Colonic mucosa (tissue), 4 donors: ENCODE measurements at regions not wholly inside any gene's neighbourhood (a gene's known extent, or its start where the extent isn't known, plus 50 kb on each side); places are given as distances from the start of the nearest gene placed in this dataset.

ENCODE experiments used
- DNase-seq: peaks from one replicate; pipeline ENCODE4 v3.0.0-alpha.2; 2020
- H3K27ac ChIP-seq: fragments of 200-600 bp; one replicate; pipeline ENCODE4 v1.8.0; 2021
- H3K27me3 ChIP-seq: fragments of 200-600 bp; one replicate; pipeline ENCODE4 v1.8.0; 2021
- H3K36me3 ChIP-seq: fragments of 200-600 bp; one replicate; pipeline ENCODE4 v1.8.0; 2021
- H3K4me1 ChIP-seq: fragments of 200-600 bp; one replicate; pipeline ENCODE4 v1.8.0; 2021; ENCODE audit warnings: mild to moderate bottlenecking
- H3K4me3 ChIP-seq: fragments of 200-600 bp; one replicate; pipeline ENCODE4 v1.8.0; 2021
- H3K9ac ChIP-seq, 2 donors: one replicate each; pipeline ENCODE4 v1.7.0; 2013; ENCODE audit warnings: control low read depth in 2 of 2, low read depth in 2 of 2, low read length in 2 of 2
- H3K9me3 ChIP-seq: fragments of 200-600 bp; one replicate; pipeline ENCODE4 v1.8.0; 2021
- intact Hi-C: fragments of 100-400 bp; cut with DNase I; formaldehyde crosslinking; loops from one replicate; pipeline ENCODE4 v1.14.1; 2022
- TF ChIP-seq, protein P1 (sequence below): fragments of 200-600 bp; IDR thresholded peaks from one replicate; pipeline ENCODE4 v1.8.0; 2022; ENCODE audit warnings: antibody characterized with exemption, mild to moderate bottlenecking
- donor health status: healthy.
- donor health status: DM: no; HTN: no; CAD: no.
- donor health status: DM: no; HTN: no; CAD: no.

DNA sequence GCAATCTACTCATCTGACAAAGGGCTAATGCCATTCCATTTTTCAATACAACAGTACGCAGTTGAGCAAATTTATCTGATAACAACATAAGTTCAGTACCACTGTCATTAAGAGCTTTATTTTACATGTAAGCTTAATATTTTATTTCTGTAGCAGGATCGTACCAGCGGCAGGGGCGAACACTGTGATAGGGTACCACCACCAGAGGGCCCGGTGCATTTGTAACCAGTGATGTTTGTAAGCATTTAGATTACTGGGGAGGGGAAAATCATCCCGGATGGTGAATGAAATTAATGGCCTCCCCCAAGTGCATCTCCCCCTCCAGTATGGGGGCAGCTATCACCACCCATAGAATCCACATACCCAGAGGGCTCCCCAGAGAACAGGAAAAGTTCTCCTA lies 179.0 kb downstream of the ADGRA3 start:
- Histone ChIP-seq H3K27ac (no peak overlapping the region), H3K9me3 (no peaks in the 10 kb centered on the region), H3K36me3 (no peaks in the 10 kb centered on the region), H3K4me1 (no peaks in the 10 kb centered on the region), H3K9ac (no peak overlapping the region), H3K27me3 (no peaks in the 10 kb centered on the region), H3K4me3 (no peak overlapping the region)
- intact Hi-C loops, result no loop called here
- TF ChIP-seq, protein P1, sequence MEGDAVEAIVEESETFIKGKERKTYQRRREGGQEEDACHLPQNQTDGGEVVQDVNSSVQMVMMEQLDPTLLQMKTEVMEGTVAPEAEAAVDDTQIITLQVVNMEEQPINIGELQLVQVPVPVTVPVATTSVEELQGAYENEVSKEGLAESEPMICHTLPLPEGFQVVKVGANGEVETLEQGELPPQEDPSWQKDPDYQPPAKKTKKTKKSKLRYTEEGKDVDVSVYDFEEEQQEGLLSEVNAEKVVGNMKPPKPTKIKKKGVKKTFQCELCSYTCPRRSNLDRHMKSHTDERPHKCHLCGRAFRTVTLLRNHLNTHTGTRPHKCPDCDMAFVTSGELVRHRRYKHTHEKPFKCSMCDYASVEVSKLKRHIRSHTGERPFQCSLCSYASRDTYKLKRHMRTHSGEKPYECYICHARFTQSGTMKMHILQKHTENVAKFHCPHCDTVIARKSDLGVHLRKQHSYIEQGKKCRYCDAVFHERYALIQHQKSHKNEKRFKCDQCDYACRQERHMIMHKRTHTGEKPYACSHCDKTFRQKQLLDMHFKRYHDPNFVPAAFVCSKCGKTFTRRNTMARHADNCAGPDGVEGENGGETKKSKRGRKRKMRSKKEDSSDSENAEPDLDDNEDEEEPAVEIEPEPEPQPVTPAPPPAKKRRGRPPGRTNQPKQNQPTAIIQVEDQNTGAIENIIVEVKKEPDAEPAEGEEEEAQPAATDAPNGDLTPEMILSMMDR, result no peak
- no peak for DNase-seq

DNA sequence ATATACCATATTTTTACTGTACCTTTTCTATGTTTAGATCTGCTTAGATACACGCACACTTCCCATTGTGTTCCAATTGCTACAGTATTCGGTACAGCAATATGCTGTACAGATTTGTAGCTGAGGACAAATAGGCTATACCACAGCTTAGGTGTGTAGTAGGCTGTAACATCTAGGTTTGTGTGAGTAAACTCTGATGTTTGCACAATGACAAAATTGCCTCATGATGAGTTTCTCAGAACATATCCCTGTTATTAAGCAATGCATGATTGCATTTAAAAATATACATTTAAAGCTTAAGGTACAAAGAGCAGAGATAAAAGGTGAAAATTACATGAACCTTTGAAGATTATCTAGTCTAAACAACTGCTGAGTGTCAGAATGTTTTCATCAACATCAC lies 181.7 kb downstream of the ADGRA3 start:
- H3K4me1 ChIP-seq, result no peaks in the 10 kb centered on the region
- no peak overlapping the region for H3K4me3 ChIP-seq
- H3K9ac ChIP-seq, result no peak overlapping the region
- H3K27me3 ChIP-seq, result no peaks in the 10 kb centered on the region
- H3K27ac ChIP-seq, result no peak overlapping the region
- no peak for DNase-seq
- TF ChIP-seq, protein P1, result no peak
- H3K9me3 ChIP-seq, result no peaks in the 10 kb centered on the region
- H3K36me3 ChIP-seq, result no peaks in the 10 kb centered on the region
- intact Hi-C loops, result no loop called here

DNA sequence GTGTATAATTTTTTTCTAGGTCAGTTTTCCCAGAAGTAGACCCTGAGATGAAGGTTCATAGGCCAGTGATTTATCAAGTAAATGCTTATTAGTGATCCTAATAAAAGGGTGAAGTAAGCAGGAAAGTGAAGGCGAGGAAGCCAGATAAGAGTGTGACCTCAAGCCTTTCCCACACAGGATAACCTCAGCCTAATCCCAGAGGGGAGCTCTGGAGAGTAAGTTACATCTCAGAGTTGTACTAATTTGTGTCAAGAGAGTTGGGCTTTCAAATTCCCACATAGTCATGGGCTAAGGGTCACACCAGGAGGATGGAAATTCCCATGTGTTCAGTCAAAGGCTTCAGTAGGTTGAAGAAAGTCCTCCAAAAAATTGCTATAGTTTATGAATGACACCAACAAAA lies 191.4 kb downstream of the ADGRA3 start:
- TF ChIP-seq, protein P1, result no peak
- H3K4me3 ChIP-seq, result no peak overlapping the region
- no peaks in the 10 kb centered on the region for H3K36me3 ChIP-seq
- no peak for DNase-seq
- no peak overlapping the region for H3K27ac ChIP-seq
- H3K9ac ChIP-seq, result no peak overlapping the region
- no peaks in the 10 kb centered on the region for H3K4me1 ChIP-seq
- H3K9me3 ChIP-seq, result no peaks in the 10 kb centered on the region
- intact Hi-C loops, result no loop called here
- no peaks in the 10 kb centered on the region for H3K27me3 ChIP-seq

DNA sequence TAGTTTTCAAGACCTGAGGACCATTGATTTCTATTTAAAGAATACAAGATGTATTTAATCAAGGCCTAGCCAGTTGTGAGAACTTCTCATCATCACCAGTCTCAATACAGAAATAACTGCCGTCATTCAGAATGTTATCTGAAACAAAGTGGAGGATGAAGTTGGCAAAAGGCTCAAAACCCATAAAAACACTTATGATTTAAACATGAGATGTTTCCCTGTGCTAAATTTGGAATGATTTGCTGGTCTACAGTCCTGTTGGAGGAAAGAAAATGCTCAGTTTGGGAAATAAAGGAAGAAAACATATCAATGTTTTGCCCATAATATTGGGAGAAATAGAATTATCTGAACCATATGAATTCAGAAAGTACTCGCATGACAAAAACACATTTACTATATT lies 192.2 kb downstream of the ADGRA3 start:
- intact Hi-C loops, result no loop called here
- no peaks in the 10 kb centered on the region for H3K27me3 ChIP-seq
- no peak overlapping the region for H3K4me3 ChIP-seq
- no peaks in the 10 kb centered on the region for H3K4me1 ChIP-seq
- no peaks in the 10 kb centered on the region for H3K36me3 ChIP-seq
- no peak overlapping the region for H3K27ac ChIP-seq
- no peak overlapping the region for H3K9ac ChIP-seq
- no peaks in the 10 kb centered on the region for H3K9me3 ChIP-seq
- no peak for DNase-seq
- TF ChIP-seq, protein P1, result no peak

DNA sequence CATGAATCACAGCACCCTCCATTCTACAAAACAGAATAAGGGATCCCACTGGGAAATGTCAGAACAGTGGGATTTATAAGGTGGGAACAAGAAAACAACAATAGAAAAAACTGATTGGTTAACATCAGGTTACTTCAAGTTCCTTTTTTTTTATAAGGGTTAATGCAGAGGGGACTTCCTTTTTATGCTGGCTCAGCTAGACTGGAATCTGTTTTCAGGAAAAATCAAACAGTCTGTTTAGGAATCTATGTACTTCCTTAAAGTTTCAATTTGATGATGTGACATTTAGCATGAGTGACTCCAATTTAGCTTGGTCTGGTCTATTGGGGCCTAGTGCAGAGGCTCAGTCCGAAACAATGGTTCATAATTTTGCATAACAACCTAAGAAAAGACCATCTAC lies 192.9 kb downstream of the ADGRA3 start:
- Histone ChIP-seq H3K36me3 (no peaks in the 10 kb centered on the region), H3K27me3 (no peaks in the 10 kb centered on the region), H3K4me3 (no peak overlapping the region), H3K9ac (no peak overlapping the region), H3K27ac (no peak overlapping the region), H3K4me1 (no peaks in the 10 kb centered on the region), H3K9me3 (no peaks in the 10 kb centered on the region)
- DNase-seq, result no peak
- intact Hi-C loops, result no loop called here
- TF ChIP-seq, protein P1, result no peak

DNA sequence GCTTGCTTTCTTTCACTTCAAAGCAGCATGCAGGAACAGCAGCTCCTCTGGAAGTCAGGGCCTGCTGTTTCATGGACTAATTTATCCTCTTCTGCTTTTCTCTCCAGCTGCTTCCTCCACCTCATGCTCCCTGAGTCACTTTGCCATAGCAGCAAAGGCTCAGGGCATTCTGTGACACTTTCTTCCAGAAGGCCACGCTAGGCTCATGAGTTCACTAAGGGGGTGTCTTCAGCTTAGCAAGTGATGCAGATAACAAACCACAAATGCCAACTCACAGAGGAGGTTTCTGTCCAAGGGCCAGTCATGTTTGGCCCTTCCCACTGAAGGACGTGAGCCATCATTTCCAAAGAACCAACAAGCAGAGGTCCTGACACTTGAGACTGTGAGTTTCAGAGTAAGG lies 200.2 kb downstream of the ADGRA3 start:
- intact Hi-C loops, result no loop called here
- H3K27me3 ChIP-seq, result no peaks in the 10 kb centered on the region
- H3K27ac ChIP-seq, result no peak overlapping the region
- H3K9ac ChIP-seq, result no peak overlapping the region
- TF ChIP-seq, protein P1, result no peak
- no peak for DNase-seq
- H3K4me1 ChIP-seq, result no peaks in the 10 kb centered on the region
- no peaks in the 10 kb centered on the region for H3K9me3 ChIP-seq
- no peaks in the 10 kb centered on the region for H3K36me3 ChIP-seq
- H3K4me3 ChIP-seq, result no peak overlapping the region
